GM12872 (cell line): ENCODE measurements at regions not wholly inside any gene's neighbourhood (a gene's known extent, or its start where the extent isn't known, plus 50 kb on each side); places are given as distances from the start of the nearest gene placed in this dataset.

Experiments
- TF ChIP-seq, protein P1 (sequence below): IDR thresholded peaks from 3 replicates; pipeline ENCODE4 v1.5.1; 2011; ENCODE audit warnings: low read depth, mild to moderate bottlenecking, low read length, moderate library complexity; ENCODE audit not compliant: insufficient read depth

DNA sequence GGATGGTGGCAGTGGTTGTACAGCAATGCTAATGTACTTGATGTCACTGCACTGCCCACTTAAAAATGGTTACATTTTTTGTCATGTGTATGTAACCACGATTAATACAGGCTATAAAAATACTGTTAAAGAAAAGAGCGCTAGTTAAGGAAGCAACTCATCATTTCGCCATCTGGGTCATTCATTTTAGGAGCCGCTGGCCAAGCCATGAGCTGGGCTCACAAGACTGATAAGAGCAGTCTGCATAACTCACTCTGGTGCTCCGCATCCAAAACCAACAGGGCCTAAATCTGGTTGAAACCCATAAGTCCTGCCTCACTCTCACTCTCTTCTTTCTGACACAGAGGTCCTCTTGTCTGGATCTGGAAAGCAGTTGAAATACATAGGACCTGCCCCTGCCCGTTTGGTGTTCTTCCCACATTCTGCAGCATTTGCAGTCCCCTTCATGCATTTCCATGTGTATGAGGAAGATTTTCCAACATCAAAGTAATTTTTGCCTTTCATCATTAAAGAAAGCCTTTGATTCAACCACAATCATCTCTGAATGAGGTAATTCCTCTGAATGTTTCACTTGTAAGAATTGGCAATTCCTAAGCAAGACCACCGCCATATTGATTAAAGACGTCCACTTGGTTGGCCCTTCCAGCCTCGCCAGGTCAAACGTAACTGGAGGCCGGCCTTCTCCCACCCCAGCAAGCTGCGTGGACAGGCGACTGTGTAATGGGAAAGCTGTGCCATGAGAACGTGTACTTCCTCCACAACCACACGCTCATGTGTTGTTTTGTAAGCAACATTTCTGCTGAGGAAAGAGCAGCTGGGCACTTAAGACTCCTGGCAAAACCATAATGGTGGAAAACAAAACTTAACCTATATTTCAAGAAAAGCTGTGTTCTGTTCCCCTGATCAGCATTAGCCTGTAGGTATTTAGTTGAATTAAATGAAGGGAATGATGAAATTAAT, 112.2 kb downstream of the VAPA start:
- TF ChIP-seq, protein P1, sequence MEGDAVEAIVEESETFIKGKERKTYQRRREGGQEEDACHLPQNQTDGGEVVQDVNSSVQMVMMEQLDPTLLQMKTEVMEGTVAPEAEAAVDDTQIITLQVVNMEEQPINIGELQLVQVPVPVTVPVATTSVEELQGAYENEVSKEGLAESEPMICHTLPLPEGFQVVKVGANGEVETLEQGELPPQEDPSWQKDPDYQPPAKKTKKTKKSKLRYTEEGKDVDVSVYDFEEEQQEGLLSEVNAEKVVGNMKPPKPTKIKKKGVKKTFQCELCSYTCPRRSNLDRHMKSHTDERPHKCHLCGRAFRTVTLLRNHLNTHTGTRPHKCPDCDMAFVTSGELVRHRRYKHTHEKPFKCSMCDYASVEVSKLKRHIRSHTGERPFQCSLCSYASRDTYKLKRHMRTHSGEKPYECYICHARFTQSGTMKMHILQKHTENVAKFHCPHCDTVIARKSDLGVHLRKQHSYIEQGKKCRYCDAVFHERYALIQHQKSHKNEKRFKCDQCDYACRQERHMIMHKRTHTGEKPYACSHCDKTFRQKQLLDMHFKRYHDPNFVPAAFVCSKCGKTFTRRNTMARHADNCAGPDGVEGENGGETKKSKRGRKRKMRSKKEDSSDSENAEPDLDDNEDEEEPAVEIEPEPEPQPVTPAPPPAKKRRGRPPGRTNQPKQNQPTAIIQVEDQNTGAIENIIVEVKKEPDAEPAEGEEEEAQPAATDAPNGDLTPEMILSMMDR = no peak

DNA sequence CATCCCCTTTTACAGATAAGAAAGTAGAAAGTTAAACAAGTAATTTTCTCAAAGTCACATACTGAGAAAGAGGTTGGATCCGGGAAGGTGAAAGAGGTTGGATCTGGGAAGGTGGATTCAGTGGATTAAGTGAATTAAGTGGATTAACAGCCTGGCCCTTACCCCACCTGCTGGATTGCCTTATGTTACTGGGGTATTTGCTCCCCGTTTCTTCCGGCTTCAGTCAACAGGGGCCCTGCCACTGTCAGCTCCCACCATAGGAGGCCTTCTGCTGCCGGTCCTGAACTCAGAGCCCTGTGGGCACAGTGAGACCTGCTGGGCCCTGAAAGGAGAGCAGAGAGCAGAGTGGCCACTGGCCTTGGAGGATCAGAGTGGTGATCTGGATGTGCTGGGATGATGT, 113.2 kb downstream of the VAPA start:
- TF ChIP-seq, protein P1 = no peak

DNA sequence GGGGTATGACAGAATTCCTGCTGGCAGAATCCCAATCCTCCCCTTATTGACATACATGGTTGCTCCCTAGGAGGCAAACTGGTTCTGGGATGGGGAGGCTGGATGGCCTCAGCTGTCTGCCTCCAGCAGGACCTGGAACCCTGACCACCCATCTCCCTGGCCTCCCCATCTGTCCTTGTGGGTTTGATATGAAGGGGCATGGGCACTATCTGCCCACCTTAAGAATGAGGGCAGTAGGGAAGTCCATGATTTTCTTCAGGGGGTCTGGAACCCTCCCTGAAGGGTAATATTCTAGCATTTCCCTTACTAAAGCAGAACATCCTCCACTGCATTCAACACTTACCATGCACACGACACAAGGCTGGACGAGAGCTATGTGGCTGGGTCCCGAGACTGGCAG, 113.6 kb downstream of the VAPA start:
- TF ChIP-seq, protein P1 = no peak

DNA sequence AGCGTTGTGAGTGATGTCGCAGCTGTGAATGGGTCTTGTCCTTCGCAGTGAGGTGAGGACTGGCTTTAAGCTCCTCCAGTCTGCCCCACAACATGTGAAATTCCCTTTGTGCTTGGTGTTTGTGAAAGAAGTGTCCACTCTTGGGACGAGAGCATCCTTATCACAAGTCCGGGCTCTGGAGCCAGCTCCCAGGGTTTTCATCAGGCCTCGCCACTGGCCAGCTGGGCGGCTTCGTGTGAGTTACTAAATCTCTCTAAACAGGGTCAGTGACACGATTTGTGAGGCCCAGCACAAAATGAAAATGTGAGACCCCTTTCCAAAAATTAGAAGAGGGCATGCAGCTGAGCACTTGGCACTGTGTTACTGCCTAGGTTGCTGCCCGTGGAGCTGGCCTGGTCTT, 115.9 kb downstream of the VAPA start:
- TF ChIP-seq, protein P1 = no peak

DNA sequence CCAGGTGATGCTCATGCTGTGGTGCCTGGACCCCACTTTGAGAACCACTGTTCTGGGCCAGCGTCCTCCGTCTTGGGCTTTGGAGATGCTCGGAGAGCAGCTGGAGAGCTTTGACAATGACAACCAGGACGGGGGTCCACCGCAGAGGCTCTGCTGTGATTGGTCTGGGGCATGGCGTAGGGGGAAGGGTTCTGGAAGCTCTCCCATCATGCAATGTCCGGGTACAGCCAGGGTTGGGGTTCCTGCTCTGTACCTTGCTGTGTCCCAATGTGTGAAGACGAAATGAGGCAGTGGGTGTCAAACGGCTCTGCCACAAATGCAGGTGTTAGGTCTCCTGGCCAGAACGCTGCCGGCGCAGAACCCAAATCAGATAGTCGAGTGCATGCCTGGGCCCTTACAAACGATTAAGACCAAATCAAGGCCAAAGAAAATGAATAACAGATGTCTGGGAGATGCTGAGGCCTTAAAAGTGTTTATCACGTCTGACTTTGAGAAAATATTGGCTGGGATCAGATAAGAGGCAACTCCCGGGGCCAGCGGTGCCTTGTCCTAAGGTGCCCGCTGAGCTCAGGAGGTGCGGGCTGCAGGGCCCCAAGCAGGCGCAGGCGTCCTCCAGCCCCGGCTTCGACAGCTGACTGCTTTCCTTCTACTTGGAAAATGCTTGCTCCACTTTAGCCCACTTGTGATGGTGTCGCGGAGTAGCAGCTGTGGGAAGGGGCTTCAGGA, 117.2 kb downstream of the VAPA start:
- TF ChIP-seq, protein P1 = no peak

DNA sequence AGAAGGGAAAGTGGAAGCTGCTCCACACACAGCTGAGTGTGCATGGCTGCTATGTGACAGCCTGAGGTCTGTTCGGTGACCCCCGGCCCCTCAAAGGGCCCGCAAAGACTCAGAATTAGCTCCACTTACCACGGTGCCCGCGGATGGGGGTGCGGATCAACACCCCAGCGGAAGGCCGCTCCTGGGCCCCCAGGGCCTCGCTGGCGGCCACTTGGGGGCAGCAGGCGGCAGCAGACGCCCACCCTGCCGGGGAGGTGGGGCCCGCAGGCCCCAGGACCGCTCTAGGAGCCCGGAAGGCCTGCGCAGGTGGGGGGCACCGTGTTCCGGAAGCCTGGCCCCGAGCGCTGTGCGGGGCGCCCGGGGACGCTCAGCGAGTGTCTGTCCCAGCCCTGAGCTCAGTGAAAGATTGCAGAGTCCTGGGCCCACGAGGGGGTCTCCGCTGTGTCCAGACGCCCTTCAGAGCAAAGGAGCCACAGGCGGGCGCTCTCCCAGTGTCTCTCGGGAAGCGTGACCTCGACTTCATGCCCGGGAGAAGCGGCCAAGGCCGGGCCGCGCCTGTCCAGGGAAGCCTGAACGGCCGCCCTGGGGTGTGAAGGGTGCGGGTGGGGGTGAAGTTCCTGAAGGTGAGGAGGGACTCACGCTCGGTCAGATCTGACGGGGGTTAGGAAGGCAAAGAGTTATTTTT, 118.7 kb downstream of the VAPA start:
- TF ChIP-seq, protein P1 = no peak

DNA sequence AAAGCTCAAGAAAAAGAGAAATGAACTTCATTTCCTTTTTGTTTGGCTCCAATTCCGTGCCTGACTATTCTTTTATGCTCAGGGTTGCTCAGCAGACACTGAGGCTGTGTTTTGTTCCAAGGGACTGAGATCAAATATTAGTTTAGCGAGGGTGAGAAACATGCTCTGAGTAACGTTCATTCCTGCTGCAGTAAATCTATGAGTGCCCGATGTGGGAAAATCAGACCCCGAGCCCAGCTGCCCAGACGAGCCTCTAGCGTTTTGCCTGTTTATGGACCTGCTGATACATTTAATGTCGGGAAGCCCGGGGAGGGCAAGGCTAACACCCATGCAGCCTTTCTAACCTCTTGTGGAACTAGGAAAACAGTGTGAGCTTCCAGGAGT, 119.2 kb downstream of the VAPA start:
- TF ChIP-seq, protein P1 = no peak
